Fibroblast of villous mesenchyme (primary cell): ENCODE measurements at regions not wholly inside any gene's neighbourhood (a gene's known extent, or its start where the extent isn't known, plus 50 kb on each side); places are given as distances from the start of the nearest gene placed in this dataset.
"Not testable (repeated sequence)": the region's sequence is repeated elsewhere in the genome, so short reads cannot be mapped to it uniquely, and the experiment has no call there.

Experiments
- DNase-seq: peaks from one replicate; pipeline ENCODE4 v3.0.0-alpha.2; 2010; ENCODE audit warnings: low read depth
- H3K4me3 ChIP-seq: 2 replicates; pipeline ENCODE4 v1.5.1; 2011; ENCODE audit warnings: low read depth, mild to moderate bottlenecking, low read length
- CTCF ChIP-seq: IDR thresholded peaks from 2 replicates; pipeline ENCODE4 v1.5.1; 2012; ENCODE audit warnings: low read depth, mild to moderate bottlenecking, low read length; ENCODE audit not compliant: insufficient read depth

GRCh38 chr5:2095011-2095410 lies 212.3 kb upstream of the IRX4 start:
- H3K4me3 ChIP-seq = no peak overlapping the region
- DNase-seq = no peak
- TF ChIP-seq CTCF = no peak

DNA sequence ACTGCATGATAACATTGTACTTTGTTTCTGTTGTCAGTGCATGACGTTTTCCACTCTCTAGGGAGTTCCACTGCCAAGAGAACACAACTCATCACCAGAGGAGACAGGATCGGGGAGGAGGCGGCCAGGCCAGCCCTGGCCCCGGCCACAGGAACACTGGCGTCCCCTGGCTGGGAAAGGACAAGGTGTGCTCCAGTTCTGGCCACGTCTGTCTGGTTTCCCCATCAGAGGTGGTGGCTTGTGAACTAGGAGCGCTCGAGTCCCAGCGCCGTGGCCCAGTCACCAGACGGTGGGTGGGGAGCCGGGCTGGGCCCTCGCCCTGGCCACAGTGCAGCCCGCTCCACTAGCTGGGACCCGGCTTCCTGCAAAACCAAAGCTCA lies 211.9 kb upstream of the IRX4 start:
- TF ChIP-seq CTCF = no peak
- DNase-seq = no peak
- H3K4me3 ChIP-seq = no peak overlapping the region

- no peak overlapping the region for H3K4me3 ChIP-seq
- peak; percentile 80 for DNase-seq
- TF ChIP-seq CTCF = no peak
These were observed 211.3 kb upstream of the IRX4 start for GRCh38 chr5:2093859-2094615.

GRCh38 chr5:2091921-2092320 lies 209.2 kb upstream of the IRX4 start:
- DNase-seq = no peak
- TF ChIP-seq CTCF = no peak
- H3K4me3 ChIP-seq = no peak overlapping the region

- DNase-seq = no peak
- H3K4me3 ChIP-seq = no peak overlapping the region
- TF ChIP-seq CTCF = no peak
These were observed 205.3 kb upstream of the IRX4 start for GRCh38 chr5:2087980-2088379.

- no peak for DNase-seq
- TF ChIP-seq CTCF = no peak
- no peak overlapping the region for H3K4me3 ChIP-seq
These were observed 192.6 kb upstream of the IRX4 start for GRCh38 chr5:2075365-2075764.

DNA sequence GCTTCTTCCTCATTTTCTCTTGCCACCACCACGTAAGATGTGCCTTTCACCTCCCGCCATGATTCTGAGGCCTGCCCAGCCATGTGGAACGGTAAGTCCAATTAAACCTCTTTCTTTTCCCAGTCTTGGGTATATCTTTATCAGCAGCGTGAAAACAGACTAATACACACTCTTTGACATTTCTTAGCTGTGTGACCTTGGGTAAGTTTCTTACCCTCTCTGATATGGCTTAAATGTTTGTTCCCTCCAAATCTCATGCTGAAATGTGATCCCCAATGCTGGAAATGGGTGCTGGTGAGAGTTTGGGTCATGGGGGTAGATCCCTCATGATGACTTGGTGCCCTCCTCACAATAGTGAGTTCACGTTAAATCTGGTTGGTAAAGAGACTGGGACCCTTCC lies 188.8 kb upstream of the IRX4 start:
- H3K4me3 ChIP-seq = no peak overlapping the region
- DNase-seq = no peak
- no peak for TF ChIP-seq CTCF

DNA sequence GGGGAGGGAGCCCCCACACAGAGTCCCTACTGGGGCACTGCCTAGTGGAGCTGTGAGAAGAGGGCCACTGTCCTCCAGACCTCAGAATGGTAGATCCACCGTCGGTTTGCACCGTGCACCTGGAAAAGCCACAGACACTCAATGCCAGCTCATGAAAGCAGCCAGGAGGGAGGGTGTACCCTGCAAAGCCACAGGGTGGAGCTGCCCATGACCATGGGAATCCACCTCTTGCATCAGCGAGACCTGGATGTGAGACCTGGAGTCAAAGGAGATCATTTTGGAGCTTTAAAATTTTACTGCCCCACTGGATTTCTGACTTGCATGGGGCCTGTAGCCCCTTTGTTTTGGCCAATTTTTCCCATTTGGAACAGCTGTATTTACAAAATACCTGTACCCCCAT lies 188.1 kb upstream of the IRX4 start:
- not testable (repeated sequence) for DNase-seq, H3K4me3 ChIP-seq
